ENCODE measurements at regions not wholly inside any gene's neighbourhood (a gene's known extent, or its start where the extent isn't known, plus 50 kb on each side); places are given as distances from the start of the nearest gene placed in this dataset.
A peak's percentile ranks its signal among the peaks of the same experiment; 100 is the strongest.

- TF ChIP-seq CTCF (IDR thresholded peaks at IDR 0.05) (peak; percentile 93 to 96 (median 94)), POLR2A (IDR thresholded peaks at IDR 0.05) (no peak)
Measured at GRCh38 chr20:4607287-4607713, 79.0 kb upstream of the PRNP start.

Data from right lobe of liver (tissue), 4 donors.